Neural crest cell (in vitro differentiated cells): ENCODE measurements at regions not wholly inside any gene's neighbourhood (a gene's known extent, or its start where the extent isn't known, plus 50 kb on each side); places are given as distances from the start of the nearest gene placed in this dataset.

Experiments
- DNase-seq: peaks from one replicate; pipeline ENCODE4 v3.0.0; 2021; ENCODE audit warnings: low read depth, mixed read lengths, low spot score
- H3K27ac Mint-ChIP-seq: one replicate; pipeline ENCODE4 v1.8.0; 2021; ENCODE audit warnings: mild to moderate bottlenecking, mixed read lengths; ENCODE audit not compliant: unreplicated experiment
- H3K27me3 Mint-ChIP-seq: 2 replicates; pipeline ENCODE4 v1.8.0; 2021; ENCODE audit warnings: low read depth, mild to moderate bottlenecking, mixed read lengths
- H3K36me3 Mint-ChIP-seq: 2 replicates; pipeline ENCODE4 v1.8.0; 2021; ENCODE audit warnings: low read depth, mild to moderate bottlenecking, mixed read lengths
- H3K4me1 Mint-ChIP-seq: 2 replicates; pipeline ENCODE4 v1.8.0; 2021; ENCODE audit warnings: mixed read lengths
- H3K4me3 Mint-ChIP-seq: one replicate; pipeline ENCODE4 v1.8.0; 2021; ENCODE audit warnings: mild to moderate bottlenecking, mixed read lengths
- H3K9me3 Mint-ChIP-seq: 2 replicates; pipeline ENCODE4 v1.8.0; 2021; ENCODE audit warnings: mixed read lengths
- CTCF ChIP-seq: fragments of 200-600 bp; sonication (generic); conservative IDR thresholded peaks from 2 replicates; pipeline ENCODE4 v1.5.0; 2021; ENCODE audit warnings: antibody characterized with exemption, mild to moderate bottlenecking

GRCh38 chr9:11328326-11328725 is 715.5 kb upstream of the PTPRD start:
- DNase-seq: no peak
- no peak for TF ChIP-seq CTCF

GRCh38 chr9:11335011-11335410 is 722.2 kb upstream of the PTPRD start:
- no peaks in the 10 kb centered on the region for H3K36me3 Mint-ChIP-seq
- H3K9me3 Mint-ChIP-seq: no peaks in the 10 kb centered on the region
- H3K4me1 Mint-ChIP-seq: no peaks in the 10 kb centered on the region
- no peak overlapping the region for H3K4me3 Mint-ChIP-seq
- no peak for TF ChIP-seq CTCF
- H3K27me3 Mint-ChIP-seq: no peaks in the 10 kb centered on the region
- no peak for DNase-seq
- H3K27ac Mint-ChIP-seq: no peak overlapping the region

More at GRCh38 chr9:11328326-11328725, 715.5 kb upstream of the PTPRD start:
- Mint-ChIP-seq H3K4me1 (no peaks in the 10 kb centered on the region), H3K27ac (no peak overlapping the region), H3K4me3 (no peak overlapping the region), H3K9me3 (peaks cover 2% of the 10 kb centered on the region), H3K27me3 (no peaks in the 10 kb centered on the region), H3K36me3 (no peaks in the 10 kb centered on the region)

DNA sequence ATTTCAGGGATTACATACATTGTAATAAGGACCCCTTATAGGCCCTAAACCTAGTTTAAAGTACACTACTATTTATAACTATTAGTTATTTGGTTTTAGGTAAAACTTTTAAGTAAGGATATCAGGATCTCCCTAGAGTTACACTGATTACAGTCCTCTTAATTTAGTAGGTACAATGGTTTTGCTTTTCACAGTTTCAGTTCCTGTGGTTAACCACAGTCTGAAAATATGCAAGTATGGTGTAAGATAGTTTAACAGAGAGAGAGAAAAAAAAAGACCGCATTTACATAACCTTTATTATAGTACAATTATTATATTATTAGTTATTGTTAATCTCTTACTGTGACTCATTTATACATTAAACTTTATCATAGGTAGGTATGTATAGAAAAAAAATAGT is 725.3 kb upstream of the PTPRD start:
- H3K27ac Mint-ChIP-seq: no peak overlapping the region
- H3K27me3 Mint-ChIP-seq: no peaks in the 10 kb centered on the region
- DNase-seq: no peak
- no peak overlapping the region for H3K4me3 Mint-ChIP-seq
- H3K4me1 Mint-ChIP-seq: no peaks in the 10 kb centered on the region
- no peak for TF ChIP-seq CTCF
- no peaks in the 10 kb centered on the region for H3K36me3 Mint-ChIP-seq
- H3K9me3 Mint-ChIP-seq: no peaks in the 10 kb centered on the region

DNA sequence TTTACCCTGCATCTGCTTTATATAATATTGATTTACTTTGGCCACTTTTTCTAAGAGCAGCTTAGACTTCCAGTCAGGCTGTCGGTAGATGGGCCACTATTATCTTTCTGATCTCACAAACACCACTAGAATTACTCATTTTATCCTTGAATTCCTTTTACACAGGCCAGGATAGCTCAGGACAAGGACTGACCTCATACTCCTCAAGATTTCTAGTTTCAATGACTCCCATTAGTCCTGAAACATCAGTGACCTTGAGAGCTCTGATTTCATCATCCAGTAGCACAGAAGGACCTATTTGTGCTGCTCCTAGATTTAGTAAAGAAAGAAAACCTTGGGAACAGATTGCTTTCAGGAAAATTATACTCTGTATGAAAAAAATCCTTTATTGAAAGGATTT is 727.9 kb upstream of the PTPRD start:
- H3K9me3 Mint-ChIP-seq: no peaks in the 10 kb centered on the region
- H3K4me1 Mint-ChIP-seq: no peaks in the 10 kb centered on the region
- no peak overlapping the region for H3K27ac Mint-ChIP-seq
- no peaks in the 10 kb centered on the region for H3K27me3 Mint-ChIP-seq
- no peak for TF ChIP-seq CTCF
- DNase-seq: no peak
- H3K36me3 Mint-ChIP-seq: no peaks in the 10 kb centered on the region
- no peak overlapping the region for H3K4me3 Mint-ChIP-seq

DNA sequence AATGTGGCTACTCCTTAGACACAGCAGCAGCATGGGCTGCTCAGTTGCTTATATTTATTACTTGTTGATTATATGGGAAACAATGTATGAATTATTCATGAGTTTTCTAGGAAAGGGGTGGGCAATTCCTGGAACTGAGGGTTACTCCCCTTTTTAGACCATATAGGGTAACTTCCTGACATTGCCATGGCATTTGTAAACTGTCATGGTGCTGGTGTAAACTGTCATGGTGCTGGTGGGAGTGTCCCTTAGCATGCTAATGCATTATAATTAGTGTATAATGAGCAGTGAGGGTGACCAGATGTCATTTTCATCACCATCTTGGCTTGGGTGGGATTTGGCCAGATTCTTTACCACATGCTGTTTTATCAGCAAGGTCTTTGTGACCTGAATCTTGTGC is 734.6 kb upstream of the PTPRD start:
- no peaks in the 10 kb centered on the region for H3K4me1 Mint-ChIP-seq
- no peak overlapping the region for H3K27ac Mint-ChIP-seq
- no peak overlapping the region for H3K4me3 Mint-ChIP-seq
- H3K36me3 Mint-ChIP-seq: no peaks in the 10 kb centered on the region
- no peak for DNase-seq
- TF ChIP-seq CTCF: no peak
- no peaks in the 10 kb centered on the region for H3K27me3 Mint-ChIP-seq
- H3K9me3 Mint-ChIP-seq: no peaks in the 10 kb centered on the region

- Mint-ChIP-seq H3K4me3 (no peak overlapping the region), H3K27me3 (no peaks in the 10 kb centered on the region), H3K36me3 (no peaks in the 10 kb centered on the region), H3K9me3 (no peaks in the 10 kb centered on the region), H3K27ac (no peak overlapping the region), H3K4me1 (no peaks in the 10 kb centered on the region)
- TF ChIP-seq CTCF: no peak
- DNase-seq: no peak
These were observed 735.6 kb upstream of the PTPRD start for GRCh38 chr9:11348366-11348765.
